ENCODE measurements at regions not wholly inside any gene's neighbourhood (a gene's known extent, or its start where the extent isn't known, plus 50 kb on each side); places are given as distances from the start of the nearest gene placed in this dataset.

DNA sequence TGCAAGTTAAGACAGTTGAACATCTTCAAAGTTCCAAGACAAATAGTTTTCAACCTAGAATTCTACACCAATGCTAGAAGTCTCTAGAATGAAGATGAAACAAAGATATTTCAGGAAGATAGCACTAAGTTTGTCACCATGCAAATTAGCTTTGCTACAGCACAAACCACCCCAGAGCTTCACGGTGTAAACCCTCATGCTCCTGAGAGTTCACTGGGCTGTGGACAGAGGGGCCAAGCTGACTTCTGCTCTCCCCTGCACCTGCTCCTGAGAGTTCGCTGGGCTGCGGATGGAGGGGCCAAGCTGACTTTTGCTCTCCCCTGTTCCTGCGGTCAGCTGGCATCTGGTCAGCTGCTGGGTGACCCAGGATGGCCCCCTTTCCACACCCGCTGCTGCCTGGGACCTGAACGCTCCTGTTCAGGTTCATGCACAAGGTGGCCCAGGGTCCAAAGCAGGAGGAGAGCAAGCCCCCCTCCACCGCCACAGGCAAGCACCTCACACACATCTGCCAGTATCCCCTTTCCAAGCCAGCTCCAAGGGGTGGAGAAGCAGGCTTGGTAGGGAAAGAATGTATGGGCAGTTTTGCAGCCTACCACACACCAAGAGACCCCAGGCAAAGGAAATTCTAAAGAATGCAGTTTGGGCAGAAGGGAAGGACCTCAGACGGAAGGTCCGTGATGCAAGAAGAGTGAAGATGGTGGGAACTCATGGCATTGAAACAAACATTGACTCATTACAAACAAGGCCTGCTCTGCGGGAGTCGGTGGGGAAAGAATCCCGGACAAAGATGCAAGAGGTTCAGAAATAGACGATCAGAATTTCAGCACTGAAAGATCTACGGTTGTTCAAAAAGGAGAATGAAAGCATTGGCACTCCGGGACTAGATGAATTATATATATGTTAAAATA lies 137.8 kb upstream of the PPP2R2D start:
- no peak for ATAC-seq
- H3K4me2 ChIP-seq (ENCODE audit: low read length): no peak overlapping the region
- CTCF ChIA-PET: no interaction called here
- no peaks in the 10 kb centered on the region for H3K36me3 ChIP-seq (ENCODE audit: low read depth, low read length)
- no peak overlapping the region for H3K27ac ChIP-seq (ENCODE audit: low read length)
- H3K9ac ChIP-seq (ENCODE audit: low read length): no peak overlapping the region
- no peaks in the 10 kb centered on the region for H3K9me3 ChIP-seq (ENCODE audit: low read length)
- DNase-seq: no peak
- no TSS peak for BruUV-seq (replicated peaks)
- H3K4me1 ChIP-seq (ENCODE audit: insufficient read depth, low read length): no peaks in the 10 kb centered on the region
- TF ChIP-seq EZH2phosphoT487 (IDR thresholded peaks at IDR 0.05; ENCODE audit: borderline replicate concordance, low read length) (no peak), EZH2 (IDR thresholded peaks at IDR 0.05; ENCODE audit: low read length, unreplicated experiment) (no peak)
- TF ChIP-seq, protein P1, sequence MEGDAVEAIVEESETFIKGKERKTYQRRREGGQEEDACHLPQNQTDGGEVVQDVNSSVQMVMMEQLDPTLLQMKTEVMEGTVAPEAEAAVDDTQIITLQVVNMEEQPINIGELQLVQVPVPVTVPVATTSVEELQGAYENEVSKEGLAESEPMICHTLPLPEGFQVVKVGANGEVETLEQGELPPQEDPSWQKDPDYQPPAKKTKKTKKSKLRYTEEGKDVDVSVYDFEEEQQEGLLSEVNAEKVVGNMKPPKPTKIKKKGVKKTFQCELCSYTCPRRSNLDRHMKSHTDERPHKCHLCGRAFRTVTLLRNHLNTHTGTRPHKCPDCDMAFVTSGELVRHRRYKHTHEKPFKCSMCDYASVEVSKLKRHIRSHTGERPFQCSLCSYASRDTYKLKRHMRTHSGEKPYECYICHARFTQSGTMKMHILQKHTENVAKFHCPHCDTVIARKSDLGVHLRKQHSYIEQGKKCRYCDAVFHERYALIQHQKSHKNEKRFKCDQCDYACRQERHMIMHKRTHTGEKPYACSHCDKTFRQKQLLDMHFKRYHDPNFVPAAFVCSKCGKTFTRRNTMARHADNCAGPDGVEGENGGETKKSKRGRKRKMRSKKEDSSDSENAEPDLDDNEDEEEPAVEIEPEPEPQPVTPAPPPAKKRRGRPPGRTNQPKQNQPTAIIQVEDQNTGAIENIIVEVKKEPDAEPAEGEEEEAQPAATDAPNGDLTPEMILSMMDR (conservative IDR thresholded peaks at IDR 0.05; ENCODE audit: low read depth, low read length): no peak
- no peak overlapping the region for H2AFZ ChIP-seq (ENCODE audit: low read length)
- H3K27me3 ChIP-seq (ENCODE audit: low read length): peaks cover 45% of the 10 kb centered on the region
- no peaks in the 10 kb centered on the region for H3K79me2 ChIP-seq (ENCODE audit: low read length)
- no peaks in the 10 kb centered on the region for H3F3A ChIP-seq (ENCODE audit: low read length, unreplicated experiment)
- no peaks in the 10 kb centered on the region for H4K20me1 ChIP-seq (ENCODE audit: low read length)
- no peak overlapping the region for H3K4me3 ChIP-seq (ENCODE audit: low read length)
- intact Hi-C loops (cut with micrococcal nuclease): no loop called here
- POLR2A ChIA-PET (ENCODE audit: unreplicated experiment): no interaction called here
- no peaks in the 10 kb centered on the region for H3K9me2 ChIP-seq (replicated peaks; ENCODE audit: low read length)

DNA sequence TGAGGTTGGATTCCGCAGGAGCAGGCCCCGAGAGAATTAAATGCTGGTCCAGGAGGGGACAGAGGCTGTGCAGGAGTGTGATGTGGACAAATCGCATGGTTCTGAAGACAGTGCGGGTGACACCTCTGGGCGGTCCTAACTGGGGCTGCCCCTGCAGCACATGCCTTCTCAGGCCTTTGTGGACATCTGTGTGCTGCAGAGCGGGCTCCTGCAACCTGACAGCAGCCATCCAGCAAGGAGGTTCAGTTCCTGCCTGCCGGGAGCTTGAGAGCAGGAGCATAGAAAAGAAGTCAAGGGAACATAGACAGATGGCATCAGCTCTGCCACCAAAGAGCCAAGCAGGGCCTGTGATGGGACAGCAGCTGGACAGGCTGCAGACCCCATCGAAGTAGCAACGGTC lies 135.9 kb upstream of the PPP2R2D start:
- H2AFZ ChIP-seq (ENCODE audit: low read length): no peak overlapping the region
- no peak for ATAC-seq
- intact Hi-C loops (cut with micrococcal nuclease): no loop called here
- H3F3A ChIP-seq (ENCODE audit: low read length, unreplicated experiment): no peaks in the 10 kb centered on the region
- no peaks in the 10 kb centered on the region for H3K36me3 ChIP-seq (ENCODE audit: low read depth, low read length)
- no peaks in the 10 kb centered on the region for H4K20me1 ChIP-seq (ENCODE audit: low read length)
- TF ChIP-seq, protein P1 (conservative IDR thresholded peaks at IDR 0.05; ENCODE audit: low read depth, low read length): no peak
- TF ChIP-seq EZH2phosphoT487 (IDR thresholded peaks at IDR 0.05; ENCODE audit: borderline replicate concordance, low read length): no peak
- no peak for TF ChIP-seq EZH2 (IDR thresholded peaks at IDR 0.05; ENCODE audit: low read length, unreplicated experiment)
- ChIA-PET POLR2A (ENCODE audit: unreplicated experiment) (no interaction called here), CTCF (no interaction called here)
- no peak overlapping the region for H3K9ac ChIP-seq (ENCODE audit: low read length)
- peaks cover 46% of the 10 kb centered on the region for H3K27me3 ChIP-seq (ENCODE audit: low read length)
- no TSS peak for BruUV-seq (replicated peaks)
- H3K27ac ChIP-seq (ENCODE audit: low read length): no peak overlapping the region
- no peak for DNase-seq
- H3K79me2 ChIP-seq (ENCODE audit: low read length): no peaks in the 10 kb centered on the region
- H3K4me3 ChIP-seq (ENCODE audit: low read length): no peak overlapping the region
- no peaks in the 10 kb centered on the region for H3K4me1 ChIP-seq (ENCODE audit: insufficient read depth, low read length)
- no peak overlapping the region for H3K4me2 ChIP-seq (ENCODE audit: low read length)
- H3K9me3 ChIP-seq (ENCODE audit: low read length): no peaks in the 10 kb centered on the region
- H3K9me2 ChIP-seq (replicated peaks; ENCODE audit: low read length): no peaks in the 10 kb centered on the region

- Histone ChIP-seq H3K36me3 (ENCODE audit: low read depth, low read length) (no peaks in the 10 kb centered on the region), H3K9me2 (replicated peaks; ENCODE audit: low read length) (no peaks in the 10 kb centered on the region), H3K27me3 (ENCODE audit: low read length) (peaks cover 42% of the 10 kb centered on the region), H3K9ac (ENCODE audit: low read length) (no peak overlapping the region), H3K4me3 (ENCODE audit: low read length) (no peak overlapping the region), H3K79me2 (ENCODE audit: low read length) (no peaks in the 10 kb centered on the region), H3K9me3 (ENCODE audit: low read length) (no peaks in the 10 kb centered on the region), H2AFZ (ENCODE audit: low read length) (no peak overlapping the region), H3F3A (ENCODE audit: low read length, unreplicated experiment) (no peaks in the 10 kb centered on the region), H3K4me2 (ENCODE audit: low read length) (no peak overlapping the region), H3K4me1 (ENCODE audit: insufficient read depth, low read length) (no peaks in the 10 kb centered on the region), H3K27ac (ENCODE audit: low read length) (no peak overlapping the region), H4K20me1 (ENCODE audit: low read length) (no peaks in the 10 kb centered on the region)
- BruUV-seq (replicated peaks): no TSS peak
- intact Hi-C loops (cut with micrococcal nuclease): no loop called here
- ChIA-PET CTCF (no interaction called here), POLR2A (ENCODE audit: unreplicated experiment) (no interaction called here)
- ATAC-seq (no peak), DNase-seq (no peak)
- TF ChIP-seq, protein P1 (conservative IDR thresholded peaks at IDR 0.05; ENCODE audit: low read depth, low read length): no peak
- no peak for TF ChIP-seq EZH2phosphoT487 (IDR thresholded peaks at IDR 0.05; ENCODE audit: borderline replicate concordance, low read length)
- TF ChIP-seq EZH2 (IDR thresholded peaks at IDR 0.05; ENCODE audit: low read length, unreplicated experiment): no peak
Observed at GRCh38 chr10:131766096-131766495, 134.7 kb upstream of the PPP2R2D start.
